ENCODE measurements at regions not wholly inside any gene's neighbourhood (a gene's known extent, or its start where the extent isn't known, plus 50 kb on each side); places are given as distances from the start of the nearest gene placed in this dataset.

DNA sequence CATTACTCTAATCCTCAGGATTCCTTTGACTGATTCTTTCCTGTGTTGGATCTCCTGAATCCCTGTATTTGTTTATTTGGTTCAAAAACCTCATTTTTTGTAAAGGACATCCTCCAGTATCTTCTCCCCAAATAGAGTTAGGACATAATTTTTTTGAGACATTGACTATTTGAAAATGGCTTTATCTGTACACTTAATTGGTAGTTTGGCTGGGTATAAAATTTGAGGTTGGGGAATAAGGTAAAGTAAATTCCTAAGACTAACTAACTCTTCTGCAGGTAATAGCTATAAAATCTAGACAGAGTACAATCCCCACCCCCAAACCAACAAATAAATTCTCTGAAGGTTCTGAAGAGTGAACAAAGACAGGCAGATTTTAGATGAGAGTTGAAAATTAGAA lies 114.4 kb downstream of the CTTN start:
- Histone ChIP-seq H3K36me3 (replicated peaks) (no peaks in the 10 kb centered on the region), H3K27me3 (replicated peaks) (no peaks in the 10 kb centered on the region), H3K27ac (no peak overlapping the region), H3K4me3 (ENCODE audit: low read depth, low read length) (no peak overlapping the region)
- in situ Hi-C loops (cut with HindIII; ENCODE audit: low pct_ligation_motif_present, low sequenced_read_pairs) = no loop called here
- no peak for TF ChIP-seq CTCF (IDR thresholded peaks at IDR 0.05; ENCODE audit: low read depth, low read length, missing control alignments)
- DNase-seq = no peak

DNA sequence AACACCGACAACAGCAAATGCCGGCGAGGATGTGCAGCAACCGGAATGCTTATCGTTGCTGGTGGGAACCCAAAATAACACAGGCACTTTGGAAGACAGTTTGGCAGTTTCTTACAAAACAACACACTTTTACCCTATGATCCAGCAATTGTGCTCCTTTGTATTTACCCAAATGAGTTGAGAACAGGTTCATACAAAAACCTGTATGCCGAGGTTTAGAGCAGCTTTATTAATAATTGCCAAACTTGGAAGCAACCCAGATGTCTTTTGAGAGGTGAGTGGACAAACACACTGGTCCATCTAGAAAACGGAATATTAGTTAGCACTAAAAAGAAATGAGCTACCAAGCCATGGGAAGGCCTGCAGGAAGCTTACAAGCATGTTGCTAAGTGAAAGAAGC lies 118.9 kb downstream of the CTTN start:
- Histone ChIP-seq H3K27ac (no peak overlapping the region), H3K36me3 (replicated peaks) (no peaks in the 10 kb centered on the region), H3K27me3 (replicated peaks) (no peaks in the 10 kb centered on the region), H3K4me3 (ENCODE audit: low read depth, low read length) (no peak overlapping the region)
- no peak for TF ChIP-seq CTCF (IDR thresholded peaks at IDR 0.05; ENCODE audit: low read depth, low read length, missing control alignments)
- DNase-seq = no peak
- in situ Hi-C loops (cut with HindIII; ENCODE audit: low pct_ligation_motif_present, low sequenced_read_pairs) = no loop called here

DNA sequence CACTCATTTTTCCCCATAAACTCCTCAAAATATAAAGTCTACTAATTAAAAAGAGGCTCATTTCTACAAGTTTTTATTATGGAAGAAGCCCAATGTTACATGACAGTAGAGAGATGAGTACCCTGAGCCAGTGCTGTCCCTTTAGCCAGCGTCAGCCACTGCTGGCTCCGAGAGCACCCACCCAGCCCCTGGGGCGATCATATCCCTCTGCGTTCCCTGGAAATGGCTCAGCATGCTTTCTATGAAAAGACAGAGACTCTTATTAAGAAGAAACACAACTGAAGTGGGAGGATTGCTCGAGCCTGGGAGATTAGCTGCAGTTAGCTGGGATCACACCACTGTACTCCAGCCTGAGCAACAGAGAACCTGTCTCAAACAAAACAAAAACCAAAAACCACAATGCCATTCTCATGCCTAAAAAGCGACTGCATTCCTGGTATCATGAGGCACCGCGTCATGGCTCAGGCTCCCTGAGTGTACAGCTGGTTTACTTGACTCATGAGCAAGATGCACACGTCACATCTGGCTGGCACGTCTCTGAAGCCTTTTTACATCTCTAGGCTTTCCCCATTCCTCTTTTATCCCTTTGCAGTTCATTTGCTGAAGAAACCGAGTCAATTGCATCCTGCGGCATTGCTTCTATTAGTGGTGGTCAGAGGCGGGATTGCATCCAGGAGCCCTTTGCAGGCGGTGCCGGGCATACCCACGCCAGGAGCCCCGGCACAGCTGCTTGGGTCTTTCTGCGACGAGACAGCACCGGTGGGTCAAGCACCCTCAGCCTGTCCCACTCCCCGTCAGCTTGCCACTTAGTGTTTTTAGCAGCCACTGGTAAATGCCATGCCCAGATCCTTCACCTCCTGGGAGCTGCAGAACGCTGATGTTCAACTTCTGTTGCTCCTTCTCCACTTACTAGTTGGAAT lies 119.9 kb downstream of the CTTN start:
- H3K27me3 ChIP-seq (replicated peaks) = no peaks in the 10 kb centered on the region
- in situ Hi-C loops (cut with HindIII; ENCODE audit: low pct_ligation_motif_present, low sequenced_read_pairs) = no loop called here
- peak; percentile 11 for DNase-seq
- no peak for TF ChIP-seq CTCF (IDR thresholded peaks at IDR 0.05; ENCODE audit: low read depth, low read length, missing control alignments)
- H3K36me3 ChIP-seq (replicated peaks) = no peaks in the 10 kb centered on the region
- no peak overlapping the region for H3K27ac ChIP-seq
- H3K4me3 ChIP-seq (ENCODE audit: low read depth, low read length) = no peak overlapping the region

GRCh38 chr11:70519117-70519516 lies 120.8 kb downstream of the CTTN start:
- Histone ChIP-seq H3K27me3 (replicated peaks) (no peaks in the 10 kb centered on the region), H3K27ac (no peak overlapping the region), H3K4me3 (ENCODE audit: low read depth, low read length) (no peak overlapping the region), H3K36me3 (replicated peaks) (no peaks in the 10 kb centered on the region)
- in situ Hi-C loops (cut with HindIII; ENCODE audit: low pct_ligation_motif_present, low sequenced_read_pairs) = no loop called here
- no peak for TF ChIP-seq CTCF (IDR thresholded peaks at IDR 0.05; ENCODE audit: low read depth, low read length, missing control alignments)
- no peak for DNase-seq

DNA sequence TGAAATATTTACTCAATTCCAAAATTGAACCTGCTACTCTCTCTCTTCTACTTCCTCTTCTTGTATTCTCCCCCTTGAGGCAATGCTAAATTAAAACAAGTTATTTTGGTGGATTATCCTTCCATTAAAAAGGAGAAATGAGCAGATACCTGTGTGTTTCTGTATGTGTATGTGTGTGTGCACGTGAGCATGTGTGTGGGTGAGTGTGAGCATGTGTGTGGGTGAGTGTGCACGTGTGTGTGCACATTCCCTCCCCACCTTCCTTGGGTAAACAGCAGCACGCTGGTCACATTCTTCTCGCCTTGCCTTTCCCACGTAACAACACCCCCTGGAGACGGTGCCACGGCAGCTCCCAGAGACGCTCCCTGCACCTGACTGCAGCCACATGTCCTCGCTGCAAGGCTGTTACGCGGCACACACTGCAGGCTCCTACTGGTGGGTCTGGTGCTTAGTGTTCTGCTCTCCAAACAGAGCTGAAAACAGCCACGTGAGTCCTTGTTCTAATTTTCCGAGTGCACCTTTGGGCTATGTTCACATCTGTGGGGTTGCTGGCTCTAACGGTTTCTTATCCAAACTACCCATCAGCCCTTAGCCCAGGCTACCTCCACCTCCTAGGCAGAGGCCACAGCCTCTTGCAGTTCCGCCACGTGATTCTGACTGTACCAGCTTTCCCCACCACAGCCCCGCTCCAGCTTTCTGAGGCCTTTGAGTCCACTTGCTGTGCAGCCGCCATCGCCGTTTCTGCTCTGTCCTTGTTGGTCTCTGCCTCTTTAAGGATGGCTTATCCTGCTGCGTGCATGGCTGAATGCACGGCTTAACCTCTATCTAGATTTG lies 123.4 kb downstream of the CTTN start:
- no peak for TF ChIP-seq CTCF (IDR thresholded peaks at IDR 0.05; ENCODE audit: low read depth, low read length, missing control alignments)
- Histone ChIP-seq H3K4me3 (ENCODE audit: low read depth, low read length) (no peak overlapping the region), H3K27me3 (replicated peaks) (no peaks in the 10 kb centered on the region), H3K36me3 (replicated peaks) (no peaks in the 10 kb centered on the region), H3K27ac (no peak overlapping the region)
- in situ Hi-C loops (cut with HindIII; ENCODE audit: low pct_ligation_motif_present, low sequenced_read_pairs) = no loop called here
- DNase-seq = no peak
